22Rv1 (cell line): ENCODE measurements at regions not wholly inside any gene's neighbourhood (a gene's known extent, or its start where the extent isn't known, plus 50 kb on each side); places are given as distances from the start of the nearest gene placed in this dataset.

Experiments used
- H3K27ac ChIP-seq: fragments of 450-650 bp; 2 replicates; pipeline ENCODE4 v1.5.1; 2017
- CTCF ChIP-seq: fragments of 450-650 bp; IDR thresholded peaks from 2 replicates; pipeline ENCODE4 v1.5.1; 2017; ENCODE audit warnings: mild to moderate bottlenecking
- ZFX ChIP-seq: fragments of 450-650 bp; IDR thresholded peaks from 2 replicates; pipeline ENCODE4 v1.6.1; 2017; ENCODE audit warnings: antibody characterized with exemption, borderline replicate concordance

- H3K27ac ChIP-seq: no peak overlapping the region
- TF ChIP-seq CTCF (no peak), ZFX (no peak)
Measured at GRCh38 chr15:24607636-24608035, 67.9 kb upstream of the NPAP1 start.

GRCh38 chr15:24617646-24618045, 57.9 kb upstream of the NPAP1 start:
- no peak for TF ChIP-seq CTCF
- no peak overlapping the region for H3K27ac ChIP-seq

- no peak overlapping the region for H3K27ac ChIP-seq
- TF ChIP-seq ZFX (no peak), CTCF (no peak)
Measured at GRCh38 chr15:24621630-24622215, 53.9 kb upstream of the NPAP1 start.
